GM12875 (cell line): ENCODE measurements at regions not wholly inside any gene's neighbourhood (a gene's known extent, or its start where the extent isn't known, plus 50 kb on each side); places are given as distances from the start of the nearest gene placed in this dataset.

Experiments
- H3K4me3 ChIP-seq: one replicate; pipeline ENCODE4 v1.5.1; 2011; ENCODE audit warnings: low read depth, low read length, control low read depth
- CTCF ChIP-seq: IDR thresholded peaks from 2 replicates; pipeline ENCODE4 v1.5.1; 2011; ENCODE audit warnings: low read depth, mild to moderate bottlenecking, control low read depth, inconsistent platforms, low read length, moderate library complexity, borderline replicate concordance; ENCODE audit not compliant: insufficient read depth

- TF ChIP-seq CTCF, result no peak
- H3K4me3 ChIP-seq, result no peak overlapping the region
Measured at GRCh38 chr1:235045034-235045690, 83.5 kb downstream of the TOMM20 start.

- TF ChIP-seq CTCF, result no peak
- no peak overlapping the region for H3K4me3 ChIP-seq
Measured at GRCh38 chr1:235043234-235043633, 85.4 kb downstream of the TOMM20 start.

GRCh38 chr1:235038701-235039100 is 89.9 kb downstream of the TOMM20 start:
- H3K4me3 ChIP-seq, result no peak overlapping the region
- no peak for TF ChIP-seq CTCF

GRCh38 chr1:235035928-235036327 is 92.7 kb downstream of the TOMM20 start:
- no peak overlapping the region for H3K4me3 ChIP-seq
- TF ChIP-seq CTCF, result no peak

- no peak for TF ChIP-seq CTCF
- no peak overlapping the region for H3K4me3 ChIP-seq
Measured at GRCh38 chr1:235030919-235031596, 97.6 kb downstream of the TOMM20 start.

GRCh38 chr1:235027862-235028250 is 100.8 kb downstream of the TOMM20 start:
- no peak overlapping the region for H3K4me3 ChIP-seq
- TF ChIP-seq CTCF, result no peak
